Activated naive CD8-positive, alpha-beta T cell treated with anti-CD3 and anti-CD28 coated beads for 36 hours (primary cell): ENCODE measurements at regions not wholly inside any gene's neighbourhood (a gene's known extent, or its start where the extent isn't known, plus 50 kb on each side); places are given as distances from the start of the nearest gene placed in this dataset.
"Not testable (repeated sequence)": the region's sequence is repeated elsewhere in the genome, so short reads cannot be mapped to it uniquely, and the experiment has no call there.

ENCODE experiments used
- DNase-seq: peaks from one replicate; pipeline ENCODE4 v3.0.0; 2021
- H3K27ac Mint-ChIP-seq: one replicate; pipeline ENCODE4 v1.8.0; 2022; ENCODE audit warnings: mild to moderate bottlenecking, moderate library complexity, mixed read lengths
- H3K27me3 Mint-ChIP-seq: one replicate; pipeline ENCODE4 v1.8.0; 2022; ENCODE audit warnings: mild to moderate bottlenecking, mixed read lengths
- H3K36me3 Mint-ChIP-seq: one replicate; pipeline ENCODE4 v1.8.0; 2021; ENCODE audit warnings: mild to moderate bottlenecking, mixed read lengths
- H3K4me1 Mint-ChIP-seq: one replicate; pipeline ENCODE4 v1.8.0; 2021; ENCODE audit warnings: mixed read lengths
- H3K4me3 Mint-ChIP-seq: one replicate; pipeline ENCODE4 v1.8.0; 2022; ENCODE audit warnings: mild to moderate bottlenecking, moderate library complexity, mixed read lengths
- H3K9me3 Mint-ChIP-seq: one replicate; pipeline ENCODE4 v1.8.0; 2022; ENCODE audit warnings: mixed read lengths

DNA sequence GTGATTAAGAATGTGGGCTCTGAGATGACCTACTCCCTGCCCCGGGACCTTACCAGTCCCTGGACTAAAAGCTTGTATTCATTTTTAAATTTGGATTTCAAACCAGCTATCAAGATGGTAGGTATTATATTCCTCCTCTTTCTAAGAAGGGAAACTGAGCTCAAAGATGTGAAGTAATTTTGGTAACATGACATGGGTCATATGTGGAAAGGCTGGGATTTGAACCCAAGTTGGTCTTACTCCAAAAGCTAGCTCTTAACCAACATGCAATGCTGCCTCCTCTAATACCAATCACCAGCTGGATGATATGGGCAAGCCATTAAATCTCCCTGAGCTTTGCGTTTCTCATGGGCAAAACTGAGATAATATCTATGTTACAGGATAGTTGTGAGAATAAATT lies 166.4 kb upstream of the SLC38A2 start:
- DNase-seq, result no peak
- H3K9me3 Mint-ChIP-seq, result peaks cover 16% of the 10 kb centered on the region
- H3K27me3 Mint-ChIP-seq, result no peaks in the 10 kb centered on the region
- peaks cover 12% of the 10 kb centered on the region for H3K36me3 Mint-ChIP-seq
- H3K4me3 Mint-ChIP-seq, result no peak overlapping the region
- peaks cover 5% of the 10 kb centered on the region for H3K4me1 Mint-ChIP-seq
- no peak overlapping the region for H3K27ac Mint-ChIP-seq

DNA sequence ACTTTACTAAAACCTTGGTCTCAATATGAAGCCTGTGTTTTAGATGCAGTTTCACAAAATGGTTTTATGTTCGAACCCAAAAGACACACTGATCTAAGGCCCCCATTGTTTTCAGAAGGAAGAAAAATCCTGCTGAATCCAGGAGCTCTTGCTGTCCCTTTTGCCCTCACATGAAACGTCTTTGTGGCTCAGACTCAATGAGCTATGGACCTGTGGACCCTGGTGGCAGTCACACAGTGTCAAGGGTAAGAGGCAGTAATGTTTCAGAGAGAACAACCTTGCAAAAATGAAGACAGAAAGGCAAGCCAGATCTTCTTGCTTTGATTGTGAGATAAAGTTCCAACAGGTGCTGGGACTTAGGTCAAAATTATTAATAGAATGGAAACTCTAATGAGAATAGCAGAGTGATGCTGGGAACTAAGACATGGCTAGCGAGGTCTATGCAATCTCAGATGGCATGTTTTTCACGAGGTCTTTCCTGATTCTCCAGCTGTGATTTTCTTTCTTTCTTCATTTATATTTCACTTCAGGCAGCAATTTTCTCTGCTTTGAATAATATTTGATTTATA lies 164.9 kb upstream of the SLC38A2 start:
- no peak for DNase-seq
- Mint-ChIP-seq H3K4me3 (no peak overlapping the region), H3K27me3 (no peaks in the 10 kb centered on the region), H3K27ac (no peak overlapping the region), H3K4me1 (peaks cover 5% of the 10 kb centered on the region), H3K36me3 (peaks cover 5% of the 10 kb centered on the region), H3K9me3 (peaks cover 12% of the 10 kb centered on the region)

DNA sequence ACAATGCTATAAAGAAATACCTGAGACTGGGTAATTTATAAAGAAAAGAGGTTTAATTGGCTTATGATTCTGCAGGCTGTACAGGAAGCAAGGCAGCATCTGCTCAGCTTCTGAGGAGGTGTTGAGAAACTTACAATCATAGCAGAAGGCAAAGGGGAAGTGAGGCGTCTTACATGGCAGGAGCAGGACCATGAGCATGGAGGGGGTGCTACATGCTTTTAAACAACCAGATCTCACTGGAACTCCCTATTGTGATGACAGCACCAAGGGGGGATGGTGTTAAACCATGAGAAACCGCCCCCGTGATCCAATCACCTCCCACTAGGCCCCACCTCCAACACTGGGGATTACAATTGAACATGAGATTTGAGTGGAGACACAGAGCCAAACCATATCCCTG lies 163.7 kb upstream of the SLC38A2 start:
- H3K36me3 Mint-ChIP-seq, H3K4me3 Mint-ChIP-seq, DNase-seq, H3K4me1 Mint-ChIP-seq, H3K27me3 Mint-ChIP-seq: not testable (repeated sequence)
- peaks cover 10% of the 10 kb centered on the region for H3K9me3 Mint-ChIP-seq
- H3K27ac Mint-ChIP-seq, result peak overlapping the region; percentile 38

DNA sequence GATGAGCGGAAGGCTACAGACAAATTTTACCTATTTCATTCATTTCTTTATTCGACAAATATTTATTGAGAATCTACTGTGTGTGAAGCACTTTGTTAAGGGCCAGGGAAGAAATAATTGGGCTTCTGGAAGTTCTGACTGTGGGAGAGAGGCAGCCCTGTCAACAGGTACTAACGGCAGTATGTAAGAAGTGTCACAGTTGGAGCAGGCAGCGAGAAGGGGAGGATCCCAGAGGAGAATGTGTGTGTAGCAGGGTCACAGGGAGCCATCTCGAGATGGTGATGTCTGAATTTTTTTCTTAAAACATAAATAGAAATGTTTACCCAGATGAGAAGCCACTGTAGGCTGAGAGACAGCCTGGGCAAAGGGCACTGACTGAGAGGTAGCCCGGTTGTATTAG lies 163.3 kb upstream of the SLC38A2 start:
- peak overlapping the region; percentile 38 for H3K27ac Mint-ChIP-seq
- H3K36me3 Mint-ChIP-seq, result peaks cover 5% of the 10 kb centered on the region
- H3K9me3 Mint-ChIP-seq, result peaks cover 8% of the 10 kb centered on the region
- DNase-seq, result no peak
- H3K27me3 Mint-ChIP-seq, result no peaks in the 10 kb centered on the region
- H3K4me3 Mint-ChIP-seq, result no peak overlapping the region
- H3K4me1 Mint-ChIP-seq, result peaks cover 5% of the 10 kb centered on the region

DNA sequence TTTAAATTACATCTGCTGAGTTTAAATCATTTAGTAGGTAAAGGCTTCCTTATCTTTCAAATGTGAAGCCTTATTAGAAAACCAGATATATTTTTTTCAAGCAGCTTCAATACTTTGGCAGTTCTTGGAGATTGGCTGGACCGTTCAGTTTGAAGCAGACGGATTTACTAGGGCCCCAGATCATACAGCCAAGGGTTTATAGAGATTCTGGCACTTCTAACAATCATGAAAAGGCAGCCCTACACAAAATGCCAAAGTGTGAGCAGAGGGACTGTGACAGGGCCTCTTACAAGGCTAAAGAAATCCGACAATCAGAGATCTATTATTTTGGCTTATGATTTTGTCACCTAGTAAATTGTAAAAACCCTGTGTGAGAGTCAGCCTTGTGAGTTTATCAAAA lies 162.8 kb upstream of the SLC38A2 start:
- H3K27me3 Mint-ChIP-seq, result no peaks in the 10 kb centered on the region
- no peak overlapping the region for H3K27ac Mint-ChIP-seq
- H3K4me1 Mint-ChIP-seq, result peaks cover 5% of the 10 kb centered on the region
- no peak overlapping the region for H3K4me3 Mint-ChIP-seq
- H3K36me3 Mint-ChIP-seq, result peaks cover 5% of the 10 kb centered on the region
- no peak for DNase-seq
- peaks cover 3% of the 10 kb centered on the region for H3K9me3 Mint-ChIP-seq

DNA sequence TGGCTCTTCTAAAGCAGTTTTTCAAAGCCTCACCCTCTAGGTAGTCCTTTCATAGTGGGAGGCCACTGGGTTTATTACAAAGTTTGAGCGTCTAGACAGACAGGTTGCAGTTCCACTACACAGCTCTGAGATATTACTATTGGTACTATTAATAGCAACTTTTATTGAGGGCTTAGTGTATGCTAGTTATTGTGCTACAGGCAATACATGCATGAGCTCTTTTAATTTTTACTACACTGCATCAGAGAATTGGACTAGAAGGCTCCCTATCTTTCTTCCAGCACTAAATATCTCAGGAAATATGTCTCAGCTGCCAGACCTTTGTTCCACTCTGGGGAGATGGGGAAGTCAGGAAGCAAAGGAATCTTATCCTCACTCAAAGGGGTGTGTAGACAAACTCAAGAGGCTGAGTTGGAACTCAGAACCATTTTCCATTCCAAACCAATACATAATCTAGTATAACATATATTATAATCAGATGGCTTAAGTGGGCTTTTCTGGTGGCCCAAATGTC lies 161.8 kb upstream of the SLC38A2 start:
- H3K36me3 Mint-ChIP-seq, result peaks cover 4% of the 10 kb centered on the region
- H3K4me1 Mint-ChIP-seq, result peaks cover 5% of the 10 kb centered on the region
- H3K4me3 Mint-ChIP-seq, result no peak overlapping the region
- DNase-seq, result no peak
- no peaks in the 10 kb centered on the region for H3K27me3 Mint-ChIP-seq
- H3K9me3 Mint-ChIP-seq, result peaks cover under 1% of the 10 kb centered on the region
- no peak overlapping the region for H3K27ac Mint-ChIP-seq

DNA sequence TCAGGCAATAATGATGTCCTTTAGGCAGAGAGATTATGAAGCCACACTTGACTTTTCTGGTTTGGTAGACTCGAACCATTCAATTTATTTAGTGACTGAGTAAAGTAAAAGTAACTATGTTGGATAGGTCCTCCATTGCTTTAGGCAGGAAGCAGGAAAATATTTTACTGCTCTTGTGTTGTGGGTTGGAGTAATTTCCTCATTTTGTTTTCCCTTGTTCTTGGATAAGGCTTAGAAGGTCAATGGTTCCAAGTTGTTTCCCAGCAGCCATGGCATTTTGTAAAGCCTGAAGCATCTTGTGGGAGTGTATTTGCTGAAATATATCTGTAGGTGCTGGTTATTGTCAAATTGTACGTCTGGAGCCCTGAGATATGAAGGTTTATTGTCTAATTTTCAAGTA lies 161.2 kb upstream of the SLC38A2 start:
- peaks cover 5% of the 10 kb centered on the region for H3K4me1 Mint-ChIP-seq
- H3K27me3 Mint-ChIP-seq, result no peaks in the 10 kb centered on the region
- H3K27ac Mint-ChIP-seq, result no peak overlapping the region
- H3K36me3 Mint-ChIP-seq, result peaks cover 3% of the 10 kb centered on the region
- no peak overlapping the region for H3K4me3 Mint-ChIP-seq
- no peaks in the 10 kb centered on the region for H3K9me3 Mint-ChIP-seq
- DNase-seq, result no peak

DNA sequence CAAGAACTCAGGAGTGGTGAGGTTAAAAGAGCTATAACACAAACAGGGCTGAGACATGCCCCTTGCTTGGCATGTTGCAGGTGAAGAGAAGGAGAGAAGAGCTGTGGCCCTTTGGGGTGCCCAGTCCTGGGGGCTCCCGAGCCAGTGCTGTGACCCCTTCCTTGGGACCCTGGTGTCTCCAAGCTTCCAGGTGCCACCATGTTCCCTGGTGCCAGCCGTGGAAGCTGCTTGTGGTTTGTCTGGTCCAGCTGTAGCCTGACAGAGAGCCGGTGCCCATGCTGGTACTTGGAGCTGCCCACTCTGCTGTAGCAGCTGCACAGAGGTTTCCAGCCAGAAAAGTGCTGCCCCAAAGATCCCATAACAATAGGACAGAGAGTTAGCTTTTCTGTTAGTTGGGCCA lies 159.2 kb upstream of the SLC38A2 start:
- peaks cover 3% of the 10 kb centered on the region for H3K9me3 Mint-ChIP-seq
- H3K4me3 Mint-ChIP-seq, result no peak overlapping the region
- no peak overlapping the region for H3K27ac Mint-ChIP-seq
- peaks cover 10% of the 10 kb centered on the region for H3K36me3 Mint-ChIP-seq
- no peaks in the 10 kb centered on the region for H3K27me3 Mint-ChIP-seq
- H3K4me1 Mint-ChIP-seq, result peaks cover 5% of the 10 kb centered on the region
- DNase-seq, result no peak

DNA sequence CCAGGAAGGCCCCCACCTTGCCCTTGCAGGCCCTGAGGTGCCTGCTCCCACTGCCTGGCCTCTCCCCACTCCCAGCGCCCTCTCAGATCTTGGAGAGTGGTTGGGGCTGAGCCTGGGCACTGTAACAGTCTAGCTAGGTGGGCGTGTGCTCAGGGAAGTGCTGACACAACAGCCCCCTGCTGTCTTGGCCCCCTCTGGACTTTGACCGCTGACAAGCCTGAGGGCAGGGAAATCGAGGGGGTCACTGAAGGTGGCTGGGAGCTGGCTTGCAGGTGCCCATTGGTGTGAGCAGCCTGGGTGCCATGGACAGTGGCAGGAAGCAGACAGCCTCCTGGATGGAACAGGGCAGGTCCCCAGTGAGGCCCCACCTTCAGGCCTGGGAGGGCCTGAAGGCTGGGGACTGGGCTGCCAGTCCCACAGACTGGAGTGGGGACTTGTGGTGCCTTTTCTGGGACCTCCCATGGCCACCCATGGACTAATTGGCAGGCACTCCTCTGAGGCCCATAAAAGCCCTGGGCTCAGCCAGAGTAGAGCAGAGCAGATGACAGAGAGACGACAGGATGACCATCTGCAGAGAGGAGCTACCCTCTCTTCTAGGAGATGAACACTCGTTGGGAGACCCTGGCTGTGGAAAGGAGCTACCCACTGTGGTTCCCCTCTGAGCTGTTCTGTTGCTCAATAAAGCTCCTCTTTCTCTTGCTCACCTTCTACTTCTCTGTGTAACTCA lies 158.6 kb upstream of the SLC38A2 start:
- Mint-ChIP-seq H3K4me1 (peaks cover 2% of the 10 kb centered on the region), H3K27me3 (no peaks in the 10 kb centered on the region), H3K36me3 (peaks cover 9% of the 10 kb centered on the region), H3K27ac (no peak overlapping the region), H3K9me3 (peaks cover 3% of the 10 kb centered on the region), H3K4me3 (no peak overlapping the region)
- DNase-seq, result no peak

DNA sequence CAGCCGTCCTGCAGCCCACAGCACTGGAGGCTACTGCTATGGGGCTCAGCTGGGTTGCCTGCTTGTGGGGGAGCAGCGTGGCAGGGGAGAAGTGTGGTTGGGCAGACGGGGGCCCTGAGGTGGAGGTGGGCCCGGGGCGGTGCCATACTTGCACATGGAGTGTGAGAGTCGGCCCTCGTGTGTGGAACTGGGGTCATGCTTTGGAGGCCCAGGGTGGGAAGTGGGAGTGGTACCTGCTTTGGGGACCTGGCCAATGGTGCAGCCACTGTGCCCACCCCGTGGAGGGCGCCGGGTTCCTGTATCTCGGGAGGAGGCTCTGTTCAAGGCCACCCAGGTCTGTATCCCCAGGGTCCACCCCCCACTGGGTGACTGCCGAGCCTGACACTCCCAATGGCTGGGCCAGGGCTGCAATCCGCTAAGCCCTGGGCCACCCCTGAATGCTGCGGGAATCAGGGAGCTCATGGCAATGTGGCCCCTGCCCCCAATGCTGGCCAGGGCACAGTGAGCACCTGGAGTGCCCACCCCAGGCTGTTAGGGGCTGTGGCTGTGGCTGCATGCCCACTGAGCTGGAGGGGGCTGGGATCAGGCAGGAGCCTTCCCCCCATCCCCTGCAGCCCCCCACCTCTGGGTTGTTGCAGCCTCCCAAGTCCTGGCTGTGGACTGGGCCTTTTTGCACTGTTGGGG lies 157.9 kb upstream of the SLC38A2 start:
- H3K27me3 Mint-ChIP-seq, result no peaks in the 10 kb centered on the region
- H3K27ac Mint-ChIP-seq, result no peak overlapping the region
- no peak for DNase-seq
- H3K9me3 Mint-ChIP-seq, result peaks cover 3% of the 10 kb centered on the region
- no peak overlapping the region for H3K4me3 Mint-ChIP-seq
- H3K4me1 Mint-ChIP-seq, result no peaks in the 10 kb centered on the region
- H3K36me3 Mint-ChIP-seq, result peaks cover 9% of the 10 kb centered on the region

DNA sequence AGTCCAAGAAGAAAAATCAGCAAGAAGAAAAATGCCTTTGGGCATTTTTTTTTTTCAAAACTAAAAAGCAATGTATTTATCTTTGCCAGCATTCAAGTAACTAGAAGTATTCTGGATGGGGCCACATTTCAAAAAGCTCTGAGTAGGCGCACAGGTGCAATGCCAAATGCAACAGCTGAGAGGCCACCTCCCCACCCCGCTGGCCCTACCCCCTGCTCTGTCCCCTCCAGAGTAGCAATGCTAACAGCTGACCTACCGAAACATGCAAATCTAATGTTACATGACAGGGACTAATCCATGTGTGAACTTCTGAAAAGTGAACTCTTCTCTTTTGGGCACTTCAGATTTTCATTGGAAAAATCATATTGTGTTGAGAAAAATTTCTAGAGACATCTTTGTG lies 153.7 kb upstream of the SLC38A2 start:
- Mint-ChIP-seq H3K27ac (no peak overlapping the region), H3K4me3 (no peak overlapping the region), H3K36me3 (peaks cover 11% of the 10 kb centered on the region), H3K9me3 (peaks cover 5% of the 10 kb centered on the region), H3K27me3 (no peaks in the 10 kb centered on the region), H3K4me1 (peaks cover 24% of the 10 kb centered on the region)
- DNase-seq, result no peak

DNA sequence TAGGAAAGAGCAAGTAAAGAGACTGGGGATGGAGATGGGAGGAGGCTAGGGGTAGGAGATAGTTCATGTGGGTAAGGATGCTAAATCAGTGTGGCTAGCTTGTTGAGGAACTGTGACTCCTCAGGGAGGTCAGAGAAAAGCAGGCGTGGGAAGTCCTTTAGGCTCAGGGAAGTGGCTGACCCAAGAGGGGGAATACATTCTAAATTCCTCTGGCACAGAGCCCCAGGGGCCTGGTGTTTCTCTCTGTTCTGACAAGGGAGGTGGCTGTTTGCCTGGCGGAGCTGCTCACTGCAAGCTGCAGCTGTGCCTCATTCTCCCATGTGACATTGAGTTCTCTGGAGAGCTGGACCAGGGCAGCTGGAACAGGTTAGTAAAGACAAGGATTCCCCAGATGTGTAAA lies 152.2 kb upstream of the SLC38A2 start:
- no peak for DNase-seq
- peaks cover 26% of the 10 kb centered on the region for H3K4me1 Mint-ChIP-seq
- H3K27me3 Mint-ChIP-seq, result no peaks in the 10 kb centered on the region
- H3K9me3 Mint-ChIP-seq, result peaks cover 5% of the 10 kb centered on the region
- peak overlapping the region; percentile 90 for H3K27ac Mint-ChIP-seq
- H3K36me3 Mint-ChIP-seq, result peaks cover 9% of the 10 kb centered on the region
- H3K4me3 Mint-ChIP-seq, result no peak overlapping the region

DNA sequence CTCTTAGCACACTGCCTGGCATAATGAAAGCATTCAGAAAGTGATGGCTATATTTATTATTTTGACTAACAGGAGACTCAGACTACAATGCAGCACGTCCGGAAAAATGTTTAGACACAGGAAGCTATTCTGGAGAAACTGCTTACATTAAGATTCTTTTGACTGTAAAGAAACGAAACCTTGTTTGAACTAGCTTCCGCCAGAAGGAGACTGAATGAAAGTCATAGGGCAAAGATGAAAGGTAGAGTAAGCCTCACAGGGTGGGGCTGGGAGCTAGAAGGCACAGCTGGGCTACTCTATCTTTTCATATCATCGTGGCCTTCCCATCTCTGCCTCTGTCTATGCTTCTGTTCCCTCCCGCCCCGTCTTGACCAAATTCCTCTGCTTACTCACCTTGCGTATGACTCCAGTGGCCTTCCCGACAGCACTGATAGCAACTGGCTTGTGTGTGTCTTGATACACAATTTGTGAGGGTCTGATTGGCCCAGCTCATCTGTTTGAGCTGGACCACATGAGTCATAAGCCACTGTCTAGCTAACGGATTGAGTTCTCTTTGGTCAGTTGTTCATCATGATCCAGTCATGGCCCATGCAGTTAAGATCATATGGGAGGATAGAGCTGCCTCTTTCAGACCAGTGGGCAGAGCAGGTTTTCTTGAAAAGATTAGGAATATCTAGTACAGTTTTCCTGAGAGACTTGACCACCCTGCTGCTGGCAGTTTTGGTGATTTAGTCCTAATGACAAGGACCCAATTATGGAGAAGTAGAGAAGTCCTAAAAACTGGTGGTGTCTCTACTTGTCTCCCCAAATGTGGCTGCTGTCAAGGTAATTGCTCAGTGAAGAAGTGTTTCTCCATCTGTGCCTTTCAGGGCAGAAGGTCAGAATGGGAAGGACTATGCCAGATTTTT lies 151.5 kb upstream of the SLC38A2 start:
- Mint-ChIP-seq H3K9me3 (peaks cover 5% of the 10 kb centered on the region), H3K36me3 (peaks cover 9% of the 10 kb centered on the region), H3K27me3 (no peaks in the 10 kb centered on the region), H3K27ac (peak overlapping the region; percentile 90), H3K4me3 (peak overlapping the region; percentile 67), H3K4me1 (peaks cover 29% of the 10 kb centered on the region)
- DNase-seq, result peak; percentile 36

DNA sequence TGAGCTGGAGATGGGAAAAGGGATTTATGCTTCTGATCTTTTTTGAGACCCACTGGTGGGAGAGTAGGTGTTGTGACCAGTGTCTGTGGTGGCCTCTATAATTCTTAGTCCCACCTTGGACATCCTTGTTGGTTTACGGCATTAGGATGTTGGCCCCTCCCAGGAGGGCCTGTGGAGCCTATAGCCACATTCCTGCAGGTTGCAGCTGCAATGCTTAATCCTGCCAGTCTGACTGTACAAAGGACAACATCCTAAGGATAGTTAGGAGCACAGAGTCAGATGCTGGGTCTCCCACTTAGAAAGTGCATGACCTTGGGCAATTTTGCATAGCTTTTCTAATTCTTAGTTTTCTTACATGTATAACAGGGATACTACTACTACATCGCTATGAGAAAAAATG lies 150.9 kb upstream of the SLC38A2 start:
- peak overlapping the region; percentile 67 for H3K4me3 Mint-ChIP-seq
- H3K27me3 Mint-ChIP-seq, result no peaks in the 10 kb centered on the region
- H3K27ac Mint-ChIP-seq, result peak overlapping the region; percentile 90
- DNase-seq, result no peak
- peaks cover 34% of the 10 kb centered on the region for H3K4me1 Mint-ChIP-seq
- peaks cover 9% of the 10 kb centered on the region for H3K36me3 Mint-ChIP-seq
- peaks cover 5% of the 10 kb centered on the region for H3K9me3 Mint-ChIP-seq

DNA sequence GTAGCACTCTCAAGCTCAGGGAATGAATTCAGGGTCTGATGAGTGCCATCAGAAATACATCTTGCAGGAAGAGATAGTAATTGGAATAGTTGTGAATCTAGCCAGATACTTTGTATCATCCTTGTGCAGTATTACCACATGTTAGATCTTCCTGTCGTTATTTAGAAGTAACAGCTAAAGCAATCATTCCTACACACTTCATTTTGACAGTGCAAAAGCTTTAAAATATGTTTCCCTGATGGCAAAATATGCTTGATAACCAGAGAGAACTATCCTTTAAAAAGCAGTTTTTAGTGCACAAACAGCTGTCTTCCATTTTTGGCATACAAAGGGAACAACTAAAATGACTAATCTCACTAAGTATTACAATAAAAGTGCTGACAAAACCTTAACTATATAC lies 149.5 kb upstream of the SLC38A2 start:
- Mint-ChIP-seq H3K36me3 (peaks cover 8% of the 10 kb centered on the region), H3K4me1 (peaks cover 44% of the 10 kb centered on the region), H3K4me3 (no peak overlapping the region), H3K27me3 (no peaks in the 10 kb centered on the region), H3K9me3 (peaks cover 2% of the 10 kb centered on the region), H3K27ac (no peak overlapping the region)
- DNase-seq, result no peak
